ENCODE measurements at regions not wholly inside any gene's neighbourhood (a gene's known extent, or its start where the extent isn't known, plus 50 kb on each side); places are given as distances from the start of the nearest gene placed in this dataset.

DNA sequence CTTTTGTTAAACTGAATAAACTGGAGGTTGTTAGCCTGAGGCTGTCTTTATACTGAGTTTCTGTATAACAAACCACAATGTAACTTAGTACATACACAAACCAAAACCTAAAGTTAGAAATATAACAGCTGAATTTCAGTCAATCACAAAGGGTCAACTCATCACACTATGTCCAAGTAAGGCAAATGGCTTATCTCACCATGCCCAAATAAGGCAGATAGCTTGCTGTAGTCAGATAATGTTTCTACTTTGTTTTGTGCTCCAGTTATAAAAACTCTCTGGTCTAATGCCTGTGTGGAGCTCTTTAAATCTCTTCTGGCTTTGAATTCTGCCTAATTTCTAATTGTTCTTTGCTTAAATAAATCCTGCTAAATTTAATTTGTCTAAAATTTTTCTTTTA, 1323.4 kb upstream of the ATXN8OS start:
- TF ChIP-seq ZBTB17 (tag by site-specific recombination; IDR thresholded peaks at IDR 0.05) (no peak), ZNF501 (tag by site-specific recombination; IDR thresholded peaks at IDR 0.05) (no peak), KLF8 (tag by site-specific recombination; IDR thresholded peaks at IDR 0.05) (no peak), ZNF157 (tag by site-specific recombination; IDR thresholded peaks at IDR 0.05) (no peak), ZNF660 (tag by site-specific recombination; IDR thresholded peaks at IDR 0.05) (no peak), ZNF776 (tag by site-specific recombination; IDR thresholded peaks at IDR 0.05; ENCODE audit: borderline replicate concordance) (no peak)
- TF ChIP-seq, protein P1, sequence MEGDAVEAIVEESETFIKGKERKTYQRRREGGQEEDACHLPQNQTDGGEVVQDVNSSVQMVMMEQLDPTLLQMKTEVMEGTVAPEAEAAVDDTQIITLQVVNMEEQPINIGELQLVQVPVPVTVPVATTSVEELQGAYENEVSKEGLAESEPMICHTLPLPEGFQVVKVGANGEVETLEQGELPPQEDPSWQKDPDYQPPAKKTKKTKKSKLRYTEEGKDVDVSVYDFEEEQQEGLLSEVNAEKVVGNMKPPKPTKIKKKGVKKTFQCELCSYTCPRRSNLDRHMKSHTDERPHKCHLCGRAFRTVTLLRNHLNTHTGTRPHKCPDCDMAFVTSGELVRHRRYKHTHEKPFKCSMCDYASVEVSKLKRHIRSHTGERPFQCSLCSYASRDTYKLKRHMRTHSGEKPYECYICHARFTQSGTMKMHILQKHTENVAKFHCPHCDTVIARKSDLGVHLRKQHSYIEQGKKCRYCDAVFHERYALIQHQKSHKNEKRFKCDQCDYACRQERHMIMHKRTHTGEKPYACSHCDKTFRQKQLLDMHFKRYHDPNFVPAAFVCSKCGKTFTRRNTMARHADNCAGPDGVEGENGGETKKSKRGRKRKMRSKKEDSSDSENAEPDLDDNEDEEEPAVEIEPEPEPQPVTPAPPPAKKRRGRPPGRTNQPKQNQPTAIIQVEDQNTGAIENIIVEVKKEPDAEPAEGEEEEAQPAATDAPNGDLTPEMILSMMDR (tag by site-specific recombination; IDR thresholded peaks at IDR 0.05): no peak
